HG03060 (cell line): ENCODE measurements at regions not wholly inside any gene's neighbourhood (a gene's known extent, or its start where the extent isn't known, plus 50 kb on each side); places are given as distances from the start of the nearest gene placed in this dataset.

Experiments
- ATAC-seq: cut with Tn5 transposase; IDR thresholded peaks from one replicate; pipeline ENCODE4 v1.9.1; 2021; ENCODE audit warnings: low read depth, moderate number of reproducible peaks; ENCODE audit not compliant: unreplicated experiment

DNA sequence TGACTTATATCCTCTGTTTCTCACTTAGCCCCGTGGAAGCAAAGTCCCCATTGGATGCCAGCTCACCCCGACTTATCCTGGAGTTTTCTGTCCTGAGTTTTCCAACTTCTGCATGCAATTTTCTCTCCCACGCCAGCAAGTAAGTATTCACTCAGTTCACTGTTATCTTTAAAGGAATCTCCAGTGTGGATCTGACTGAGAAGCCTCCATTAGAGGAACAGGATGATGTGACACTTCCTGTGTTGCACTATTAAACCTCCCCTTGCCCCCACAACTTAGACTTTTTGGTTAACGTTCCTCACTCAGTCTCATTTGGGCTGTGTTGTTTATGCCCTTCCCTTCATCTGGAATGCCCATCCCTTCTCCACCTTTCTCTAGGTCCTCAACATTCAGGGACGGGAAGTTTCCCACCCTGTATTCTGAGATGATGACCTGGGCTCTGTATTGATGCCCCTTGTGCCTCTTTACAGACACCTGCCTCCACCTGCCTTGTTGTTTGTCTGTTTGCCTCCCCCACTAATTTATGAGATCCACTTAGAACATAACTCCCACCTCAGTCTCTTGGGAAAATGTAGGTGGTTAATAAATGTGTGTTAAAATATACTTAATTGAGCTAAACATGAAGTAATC lies 536.1 kb upstream of the RAB6C start:
- no peak for ATAC-seq

DNA sequence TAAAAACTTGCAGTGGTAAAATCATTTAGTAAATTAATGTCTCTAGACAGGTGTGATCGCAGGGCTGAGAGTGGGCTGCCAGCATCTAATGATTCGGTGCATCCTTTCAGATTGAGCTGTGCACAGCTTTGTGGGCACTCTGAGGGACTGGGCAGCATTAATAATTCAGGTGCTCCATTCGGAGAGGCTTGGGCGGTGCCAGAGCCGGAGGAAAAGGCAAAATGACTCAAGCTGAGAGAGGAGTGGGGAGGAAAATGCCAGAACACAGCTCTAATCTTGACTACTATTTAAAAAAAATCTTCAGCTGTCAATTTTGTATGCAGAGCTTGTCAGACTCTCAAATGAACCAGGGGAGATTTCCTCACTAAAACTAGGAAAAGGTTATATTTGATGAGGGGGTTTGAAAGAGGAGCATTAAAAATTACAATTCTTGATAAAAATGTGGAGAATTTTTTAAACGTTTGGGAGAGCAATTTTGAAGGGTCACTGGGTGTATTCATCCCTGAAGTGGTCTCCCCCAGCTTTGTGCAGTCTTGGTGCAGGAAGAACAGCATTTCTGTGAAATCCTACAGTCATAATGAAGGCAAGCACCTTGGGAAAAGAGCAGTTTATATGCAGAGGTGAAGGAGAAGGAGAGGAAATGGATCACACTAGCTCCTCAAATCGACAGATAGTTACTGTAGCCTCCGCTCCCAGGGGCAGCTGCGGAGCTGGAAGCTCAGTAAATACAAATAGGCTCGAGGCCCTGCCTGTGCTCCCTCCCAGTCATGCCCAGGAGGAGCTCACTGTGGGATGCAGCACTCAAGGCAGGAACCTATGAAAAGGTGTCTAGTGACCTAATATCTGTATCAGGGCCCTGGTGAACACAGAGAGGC lies 535.4 kb upstream of the RAB6C start:
- no peak for ATAC-seq

DNA sequence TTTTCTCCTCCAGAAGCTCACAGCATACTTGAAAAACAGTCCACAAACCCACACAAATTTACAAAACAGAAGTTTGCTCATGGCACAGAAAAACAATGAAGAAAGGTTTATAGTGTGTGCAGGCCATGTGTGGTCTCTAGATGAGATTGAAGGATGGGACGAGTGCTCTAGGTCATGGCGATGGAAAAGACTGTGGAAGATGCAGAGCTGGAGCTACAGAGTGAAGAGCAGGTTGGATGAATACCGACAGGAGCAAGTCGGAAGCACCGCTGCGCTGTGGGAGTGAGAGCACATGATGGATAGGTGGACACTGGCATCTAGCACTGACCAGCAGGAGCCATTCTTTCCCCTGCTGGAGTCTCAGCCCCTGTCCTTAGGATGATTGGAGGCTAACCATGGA lies 534.7 kb upstream of the RAB6C start:
- no peak for ATAC-seq

DNA sequence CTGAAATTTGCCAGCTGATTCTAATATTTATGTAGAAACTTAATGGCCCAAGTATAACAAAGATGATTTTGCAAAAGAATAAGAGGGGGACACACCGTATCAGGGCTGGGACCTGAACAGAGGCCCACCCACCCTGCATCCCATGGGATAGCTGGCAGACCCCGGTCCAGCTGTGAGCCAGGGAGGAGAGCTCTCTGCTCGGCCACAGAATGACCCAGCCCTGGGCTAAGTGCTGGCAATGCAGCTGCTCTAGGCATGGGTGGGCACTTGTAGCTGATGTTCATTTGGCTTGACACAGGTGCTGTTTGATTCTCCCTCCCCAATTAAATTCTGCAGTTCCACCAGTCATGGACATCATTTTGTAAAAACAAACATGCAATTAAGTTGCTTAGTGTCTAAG lies 522.8 kb upstream of the RAB6C start:
- no peak for ATAC-seq

DNA sequence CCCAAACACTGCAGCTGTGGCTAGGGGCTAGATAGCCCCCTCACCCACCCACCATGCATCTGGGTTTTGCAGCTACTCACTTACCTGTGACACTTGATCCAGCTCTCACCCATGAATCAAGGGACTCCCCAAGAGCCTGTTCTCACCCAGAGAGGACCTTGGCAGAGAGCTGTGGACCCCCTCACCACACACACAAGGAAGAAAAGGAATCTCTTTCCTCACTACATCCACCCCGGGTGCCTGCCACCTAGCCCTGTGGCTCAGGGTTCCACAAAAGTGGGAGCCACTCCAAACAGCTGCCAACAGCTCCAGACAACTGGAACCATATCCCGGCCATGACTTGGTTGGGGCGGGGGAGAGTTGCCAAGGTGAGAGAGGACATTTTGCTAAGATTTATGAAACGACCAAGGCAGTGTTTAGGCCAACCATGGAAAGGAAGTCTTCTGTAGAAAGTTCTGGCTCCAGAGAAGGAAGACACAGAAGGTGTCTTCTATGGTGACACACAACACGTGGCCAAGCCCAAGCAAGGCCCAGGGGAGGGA lies 522.1 kb upstream of the RAB6C start:
- no peak for ATAC-seq

DNA sequence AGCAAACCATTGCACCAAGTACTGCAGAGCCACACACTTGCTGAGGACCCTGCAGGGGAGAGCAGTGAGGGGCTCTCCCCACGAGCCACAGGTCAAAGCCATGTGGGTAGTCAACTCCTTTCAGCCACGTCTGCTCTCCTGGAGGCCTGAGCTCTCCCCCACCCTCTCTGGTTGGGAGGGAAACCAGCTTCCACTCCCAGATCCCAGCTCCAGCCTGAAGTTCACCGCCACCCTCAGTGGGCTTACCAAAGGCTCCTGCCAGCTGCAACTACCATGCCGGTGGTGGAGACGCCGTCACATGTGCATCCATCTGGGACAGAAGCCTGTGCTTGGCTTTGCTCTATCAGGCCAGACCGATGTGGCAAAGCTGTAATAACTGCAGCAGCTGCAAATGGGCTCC lies 521.5 kb upstream of the RAB6C start:
- ATAC-seq = no peak

DNA sequence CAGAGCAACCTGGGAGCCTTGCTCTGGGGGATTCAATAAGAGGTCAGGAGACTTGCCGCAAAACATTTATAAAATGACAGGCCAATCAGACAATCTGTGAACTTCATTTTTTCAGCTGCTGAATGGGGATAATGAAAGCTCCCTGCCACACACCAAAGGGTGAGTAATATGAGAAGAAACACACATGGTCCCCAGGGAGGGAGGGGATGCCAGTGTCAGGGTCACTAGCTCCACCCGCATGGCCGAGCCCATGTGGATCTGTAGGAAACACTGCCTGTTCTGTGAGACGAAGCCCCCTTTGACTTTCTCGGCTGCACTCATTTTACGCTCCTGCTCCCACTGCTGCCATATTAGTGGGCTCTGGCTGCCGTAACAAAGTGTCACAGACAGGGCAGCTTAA lies 521.0 kb upstream of the RAB6C start:
- ATAC-seq = no peak

DNA sequence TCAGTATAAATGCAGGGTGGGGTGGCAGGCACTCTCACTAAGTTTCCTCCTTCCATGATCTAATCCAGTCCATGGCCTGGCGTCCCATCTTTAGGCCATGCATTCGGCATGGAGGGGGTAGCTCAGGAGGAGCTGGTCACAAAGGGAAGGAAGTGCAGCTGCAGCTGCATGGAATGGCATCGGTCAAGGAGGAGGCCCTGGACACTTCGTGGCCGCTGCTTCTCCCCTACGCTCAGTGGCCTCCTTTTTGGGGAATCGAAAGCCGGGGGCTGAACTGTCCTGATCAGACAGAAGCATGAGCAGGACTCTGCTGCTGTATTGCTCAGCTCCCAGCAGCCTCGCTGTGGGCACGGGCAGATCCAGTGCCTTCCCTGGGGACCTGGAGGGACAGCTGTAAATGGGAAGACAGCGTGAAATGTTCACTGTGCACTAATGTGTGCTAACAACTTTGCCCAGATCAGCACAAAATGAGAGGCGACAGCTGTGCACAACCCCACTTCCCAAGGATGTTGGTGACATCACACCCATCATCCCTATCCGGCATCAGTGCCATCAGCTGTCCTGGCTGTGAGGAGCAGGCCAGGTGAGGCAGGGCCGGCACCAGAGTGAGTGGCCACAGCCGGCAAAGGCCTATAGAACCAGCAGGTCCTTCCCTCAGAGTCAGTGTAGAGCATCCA lies 520.1 kb upstream of the RAB6C start:
- ATAC-seq = no peak

DNA sequence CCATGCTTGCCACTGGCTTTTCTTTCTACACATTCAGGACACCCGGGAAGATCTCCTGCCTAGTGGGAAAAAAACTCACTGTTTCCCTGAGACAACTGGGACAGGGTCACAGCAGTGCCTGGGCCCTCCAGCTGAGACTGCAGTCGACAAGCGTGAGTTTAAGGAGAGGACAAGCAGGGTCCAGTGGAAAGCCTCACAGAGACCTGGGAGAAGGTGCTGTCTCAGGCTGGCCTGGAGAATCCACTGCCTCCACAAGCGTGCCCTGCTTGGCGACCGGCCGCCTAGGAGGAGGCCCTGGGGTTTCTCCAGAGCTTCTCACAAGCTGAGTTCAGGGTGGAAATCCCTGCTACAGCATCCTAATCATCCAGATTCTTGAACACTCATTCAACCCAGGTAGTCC lies 519.6 kb upstream of the RAB6C start:
- no peak for ATAC-seq

DNA sequence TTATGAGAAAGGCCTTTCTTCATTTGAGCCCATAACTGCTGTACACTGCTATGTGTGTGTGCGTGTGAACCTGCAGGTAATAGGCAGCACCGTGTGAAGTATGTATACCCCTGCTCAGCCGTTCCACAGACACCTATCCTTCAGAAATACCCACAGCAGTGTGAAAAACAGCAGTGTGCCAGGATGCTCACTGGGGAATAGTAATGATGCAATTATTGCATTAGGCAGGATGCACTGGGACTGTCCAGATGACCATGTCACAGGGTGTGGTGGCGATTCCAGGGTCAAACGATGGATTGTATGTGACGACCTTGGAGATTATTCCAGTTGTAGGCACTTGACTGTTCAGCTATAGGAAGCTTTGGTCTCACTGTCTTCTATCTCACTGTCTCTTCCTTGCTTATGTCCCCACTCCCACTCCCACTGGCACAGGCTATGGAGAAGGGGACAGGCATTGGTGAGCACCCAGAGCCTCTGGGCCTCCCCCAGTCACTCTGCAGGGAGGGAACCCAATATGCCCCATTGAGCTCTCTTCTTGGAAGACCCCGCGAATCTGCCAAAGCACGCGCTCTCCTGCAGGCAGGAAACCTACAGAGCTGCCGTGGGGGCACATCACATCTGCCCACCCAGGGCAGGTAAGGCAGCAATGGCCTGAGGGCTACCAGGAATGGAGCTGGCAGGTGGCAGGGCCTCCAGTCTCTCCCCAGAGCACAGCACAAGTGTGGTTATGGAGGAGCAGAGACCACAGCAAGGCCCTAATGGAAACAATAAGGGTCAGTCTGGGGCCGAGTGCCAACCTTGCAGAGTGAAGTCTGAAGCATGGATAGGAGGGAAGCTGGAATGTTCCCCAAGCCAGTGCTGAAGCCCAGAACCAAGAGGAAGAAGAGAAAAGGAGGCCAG lies 518.9 kb upstream of the RAB6C start:
- no peak for ATAC-seq

DNA sequence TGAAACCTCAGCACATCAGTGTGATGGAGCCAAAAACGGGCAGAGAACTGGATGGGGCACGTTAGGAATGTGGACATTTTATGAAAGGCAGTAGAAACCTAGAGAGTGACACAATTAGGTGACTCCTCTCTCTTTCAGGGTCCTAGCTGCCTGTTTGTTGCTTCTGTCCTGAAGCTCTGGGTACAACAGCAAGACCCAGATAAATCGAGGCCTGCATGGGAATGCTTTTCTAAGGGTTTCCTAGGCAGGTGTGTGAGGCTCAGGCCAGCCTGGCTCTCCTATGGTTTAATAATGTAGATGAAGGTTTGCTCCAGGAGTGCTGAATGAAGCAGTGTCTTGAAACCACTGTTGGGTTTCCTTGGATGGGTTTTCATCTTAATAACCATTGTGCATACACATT lies 517.1 kb upstream of the RAB6C start:
- ATAC-seq = no peak

DNA sequence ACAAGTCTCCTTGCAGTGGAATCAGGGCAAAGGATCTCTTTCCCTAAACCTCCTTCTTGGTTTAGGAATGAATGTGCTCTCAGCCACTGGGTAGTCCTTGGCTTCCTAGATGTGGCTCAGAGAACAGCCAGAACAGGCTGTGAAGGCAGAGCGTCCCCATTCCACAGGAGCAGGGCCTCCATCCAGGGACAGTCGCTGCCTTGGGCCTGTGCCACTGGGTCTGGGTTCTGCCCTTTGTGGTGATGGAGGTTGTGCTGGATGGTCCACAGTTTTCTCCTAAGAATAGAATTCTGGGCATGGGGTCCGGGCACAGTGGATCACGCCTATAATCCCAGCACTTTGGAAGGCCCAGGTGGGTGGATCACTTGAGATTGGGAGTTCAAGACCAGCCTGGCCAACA lies 516.5 kb upstream of the RAB6C start:
- no peak for ATAC-seq

DNA sequence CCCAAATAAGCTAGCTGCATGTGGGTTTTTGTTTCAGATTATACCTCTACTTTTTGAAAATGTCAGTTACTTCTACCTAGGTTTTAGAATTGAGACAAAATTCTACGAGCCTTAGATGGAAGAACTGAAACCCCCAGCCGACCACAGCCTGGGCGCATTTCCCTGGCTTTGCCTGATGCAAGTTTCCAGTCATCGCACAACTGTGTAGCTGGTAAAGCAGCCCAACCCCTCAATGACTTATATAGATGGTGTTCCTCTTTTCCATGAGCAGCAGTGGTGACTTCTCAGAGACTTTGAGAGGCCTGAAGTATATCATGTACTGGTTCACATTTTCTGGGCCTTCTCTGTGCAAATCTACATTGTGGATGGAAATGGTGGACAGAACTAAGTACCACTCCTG lies 515.4 kb upstream of the RAB6C start:
- no peak for ATAC-seq

DNA sequence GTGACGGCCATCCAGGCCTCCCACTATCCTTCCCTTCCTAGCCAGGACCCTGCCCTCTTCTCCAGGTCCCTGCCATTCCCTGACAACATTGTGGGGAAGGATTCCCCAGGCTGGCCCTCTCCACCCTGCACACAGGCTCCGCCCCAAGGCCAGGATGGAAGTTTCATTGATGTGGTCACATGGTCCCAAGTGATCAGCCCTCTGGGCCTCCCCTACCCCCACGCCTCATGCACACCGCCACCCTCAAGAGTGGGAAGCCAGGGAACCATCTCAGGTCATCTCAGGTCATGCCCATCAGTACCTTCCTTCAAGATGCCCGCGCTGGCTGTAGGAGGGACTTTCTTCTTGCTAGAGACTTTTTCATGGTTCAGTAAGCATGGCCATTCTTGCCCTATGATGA lies 514.8 kb upstream of the RAB6C start:
- no peak for ATAC-seq

DNA sequence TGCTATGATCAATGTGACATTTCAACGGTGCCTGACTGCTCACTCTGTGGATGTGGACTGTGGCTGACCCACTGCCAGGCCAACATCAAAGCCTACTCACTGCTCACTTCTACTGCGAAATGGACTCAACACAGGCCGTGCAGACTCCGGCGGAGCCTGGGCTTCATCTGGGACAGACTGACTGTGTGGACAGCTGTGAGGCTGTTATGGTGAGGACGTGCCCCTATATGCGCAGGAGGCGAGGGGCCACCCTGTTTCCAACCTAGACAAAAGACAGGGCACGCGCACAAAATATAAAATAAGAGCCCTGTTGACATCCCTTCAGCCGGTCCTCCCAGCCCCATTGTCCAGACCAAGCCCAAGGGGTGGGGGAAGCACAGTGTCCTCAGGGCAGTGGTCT lies 514.4 kb upstream of the RAB6C start:
- ATAC-seq = no peak

DNA sequence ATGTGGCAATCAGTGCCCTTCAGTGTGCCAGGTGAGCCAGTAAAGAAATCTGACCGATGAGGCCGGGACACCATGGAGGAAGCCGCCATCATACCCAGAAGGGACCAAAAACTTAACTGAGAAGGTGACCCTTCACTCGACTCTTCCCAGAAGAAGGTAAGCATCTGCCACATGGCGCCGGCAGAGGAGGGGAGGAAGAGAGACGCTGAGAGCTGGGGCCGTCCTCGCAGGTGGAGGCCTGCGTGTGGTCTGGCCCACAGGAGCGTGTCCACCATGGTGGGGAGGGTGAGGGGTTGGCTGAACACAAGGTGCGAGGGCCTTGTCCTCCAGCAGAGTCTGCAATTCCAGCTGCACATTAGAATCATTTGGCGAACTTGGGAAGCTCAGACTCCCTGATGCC lies 513.1 kb upstream of the RAB6C start:
- ATAC-seq = no peak

DNA sequence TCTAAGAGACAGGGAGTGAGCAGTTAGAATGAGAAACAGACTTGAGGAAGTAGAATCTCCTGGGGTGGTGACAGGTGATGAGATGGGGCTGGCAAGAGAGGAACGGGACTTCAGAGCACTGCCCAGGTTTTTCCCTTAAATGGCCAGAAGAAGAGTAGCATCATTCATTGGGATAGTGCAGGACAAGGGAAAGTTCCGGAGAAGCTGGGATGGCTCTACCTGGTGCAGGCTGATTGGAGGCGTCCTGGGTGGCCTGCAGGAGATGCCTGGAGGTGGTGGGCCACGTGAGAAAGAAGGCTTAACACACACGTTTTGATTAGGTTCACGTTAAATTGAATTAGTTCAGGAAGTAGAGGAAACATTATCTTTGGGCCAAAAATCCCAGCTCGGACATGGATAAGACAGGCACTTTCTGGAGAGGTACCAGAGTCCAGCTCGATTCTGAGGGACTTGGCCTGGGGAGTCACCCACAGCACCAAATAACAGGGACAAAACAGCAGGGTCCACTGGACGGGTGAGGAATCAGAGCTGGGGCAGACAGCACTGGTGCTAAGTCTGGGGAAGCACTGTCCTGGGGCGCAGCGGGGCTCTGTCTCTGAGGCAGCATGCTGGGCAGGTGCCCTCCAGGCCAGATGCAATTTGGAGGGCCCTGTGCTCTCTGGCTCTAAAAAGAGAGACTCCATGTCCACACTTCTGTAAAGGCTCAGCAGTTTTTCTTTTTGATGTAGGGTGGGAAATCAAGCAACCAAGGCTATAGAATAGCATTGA lies 512.3 kb upstream of the RAB6C start:
- ATAC-seq = no peak

DNA sequence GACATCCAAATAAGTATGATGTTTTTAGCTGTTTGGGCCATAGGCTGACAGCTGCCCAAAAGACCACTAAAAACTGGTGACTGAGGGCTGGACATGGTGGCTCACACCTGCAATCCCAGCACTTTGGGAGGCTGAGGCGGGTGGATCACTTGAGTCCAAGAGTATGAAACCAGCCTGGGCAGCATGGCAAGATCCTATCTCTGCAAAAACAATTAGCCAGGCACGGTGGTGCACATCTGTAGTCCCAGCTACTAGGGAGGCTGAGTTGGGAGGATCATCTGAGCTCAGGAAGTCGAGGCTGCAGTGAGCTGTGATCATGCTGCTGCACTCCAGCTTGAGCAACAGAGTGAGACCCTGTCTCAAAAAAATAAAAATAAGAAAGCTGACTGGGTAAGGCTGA lies 511.5 kb upstream of the RAB6C start:
- ATAC-seq = no peak

DNA sequence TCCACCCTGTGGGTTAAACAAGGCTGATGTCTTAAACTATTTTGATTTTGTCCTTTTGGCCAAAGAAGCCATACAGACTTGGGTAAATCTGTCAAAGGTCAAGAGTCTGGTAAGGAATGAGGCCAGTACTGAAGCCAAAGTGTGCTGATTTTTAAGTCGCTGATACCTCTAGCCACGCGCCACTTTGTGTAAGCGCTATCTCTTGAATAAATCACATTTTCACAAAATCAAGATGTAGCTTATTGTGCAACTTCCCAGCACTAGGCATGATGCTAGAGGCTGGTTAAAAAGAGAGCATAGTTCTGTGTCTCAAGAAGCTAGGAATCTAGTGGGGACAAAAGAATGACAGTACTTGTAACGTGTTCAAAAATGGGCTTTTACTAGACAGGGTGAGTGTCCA lies 510.6 kb upstream of the RAB6C start:
- no peak for ATAC-seq

DNA sequence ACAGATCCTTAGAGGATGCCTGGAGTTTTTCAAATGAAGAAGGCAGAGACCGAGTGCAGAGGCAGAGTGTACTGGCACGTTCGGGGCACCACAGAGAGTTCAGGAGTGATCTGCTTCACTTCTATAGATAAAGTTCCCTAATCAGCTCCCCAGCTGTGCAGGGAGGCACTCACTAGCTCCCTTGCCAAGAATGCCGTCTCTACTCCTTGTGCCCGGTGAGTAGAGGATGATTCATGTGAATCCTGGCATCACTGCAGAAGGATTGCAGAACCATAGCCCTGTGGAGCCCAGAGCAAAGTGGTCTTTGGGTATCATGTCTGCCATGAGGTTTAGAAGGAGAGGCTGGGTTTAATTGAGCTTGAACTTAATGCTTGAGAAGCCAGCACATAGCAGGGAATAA lies 510.1 kb upstream of the RAB6C start:
- no peak for ATAC-seq
